HEK293T (cell line): ENCODE measurements at regions not wholly inside any gene's neighbourhood (a gene's known extent, or its start where the extent isn't known, plus 50 kb on each side); places are given as distances from the start of the nearest gene placed in this dataset.

Experiments used
- CTCF ChIA-PET: fragments of 350-600 bp; formaldehyde crosslinking; extraction: SDS; loops from one replicate; lab custom pipeline; 2021; ENCODE audit warnings: antibody characterized with exemption, inconsistent platforms; lab: Yijun Ruan, JAX
- POLR2A ChIA-PET: fragments of 350-600 bp; formaldehyde crosslinking; extraction: SDS; loops from one replicate; lab custom pipeline; 2020; ENCODE audit warnings: antibody characterized with exemption, inconsistent platforms; lab: Yijun Ruan, JAX
- DNase-seq: peaks from one replicate; pipeline ENCODE4 v3.0.0; 2012; ENCODE audit warnings: mixed read lengths; ENCODE audit errors: extremely low spot score
- ARNT ChIP-seq: fragments of 450-650 bp; IDR thresholded peaks from 2 replicates; pipeline ENCODE4 v1.6.1; 2017; ENCODE audit warnings: mild to moderate bottlenecking
- BHLHE40 ChIP-seq: fragments of 450-650 bp; IDR thresholded peaks from 2 replicates; pipeline ENCODE4 v1.6.1; 2016; ENCODE audit warnings: mild to moderate bottlenecking, moderate library complexity, borderline replicate concordance
- CTBP1 ChIP-seq: fragments of 450-650 bp; IDR thresholded peaks from 2 replicates; pipeline ENCODE4 v1.6.1; 2016; ENCODE audit warnings: borderline replicate concordance
- ELF4 ChIP-seq: fragments of 450-650 bp; IDR thresholded peaks from 2 replicates; pipeline ENCODE4 v1.6.1; 2017; ENCODE audit warnings: antibody characterized with exemption
- FOXA1 ChIP-seq: fragments of 450-650 bp; IDR thresholded peaks from 2 replicates; pipeline ENCODE4 v1.6.1; 2016; ENCODE audit warnings: mild to moderate bottlenecking
- FOXK2 ChIP-seq: fragments of 450-650 bp; IDR thresholded peaks from 2 replicates; pipeline ENCODE4 v1.6.1; 2016; ENCODE audit warnings: mild to moderate bottlenecking
- FOXM1 ChIP-seq: fragments of 450-650 bp; IDR thresholded peaks from 2 replicates; pipeline ENCODE4 v1.6.1; 2017; ENCODE audit warnings: mild to moderate bottlenecking, borderline replicate concordance
- HDGF ChIP-seq: fragments of 450-650 bp; IDR thresholded peaks from 2 replicates; pipeline ENCODE4 v1.6.1; 2017; ENCODE audit warnings: antibody characterized with exemption, borderline replicate concordance
- L3MBTL2 ChIP-seq: fragments of 450-650 bp; conservative IDR thresholded peaks from 2 replicates; pipeline ENCODE4 v1.6.1; 2016; ENCODE audit warnings: mild to moderate bottlenecking
- LEF1 ChIP-seq: fragments of 450-650 bp; IDR thresholded peaks from 2 replicates; pipeline ENCODE4 v1.6.1; 2017; ENCODE audit warnings: mild to moderate bottlenecking, borderline replicate concordance
- NFRKB ChIP-seq: fragments of 450-650 bp; IDR thresholded peaks from 2 replicates; pipeline ENCODE4 v1.6.1; 2016; ENCODE audit warnings: mild to moderate bottlenecking, moderate library complexity
- SP1 ChIP-seq: fragments of 450-650 bp; IDR thresholded peaks from 2 replicates; pipeline ENCODE4 v1.6.1; 2017
- SUZ12 ChIP-seq: fragments of 450-650 bp; IDR thresholded peaks from 2 replicates; pipeline ENCODE4 v1.6.1; 2016; ENCODE audit warnings: mild to moderate bottlenecking
- TARDBP ChIP-seq: fragments of 450-650 bp; IDR thresholded peaks from 2 replicates; pipeline ENCODE4 v1.6.1; 2016
- ZNF384 ChIP-seq: fragments of 450-650 bp; IDR thresholded peaks from 2 replicates; pipeline ENCODE4 v1.6.1; 2016
- TF ChIP-seq, protein P1 (sequence below): fragments of 450-650 bp; IDR thresholded peaks from 2 replicates; pipeline ENCODE4 v1.6.1; 2016

DNA sequence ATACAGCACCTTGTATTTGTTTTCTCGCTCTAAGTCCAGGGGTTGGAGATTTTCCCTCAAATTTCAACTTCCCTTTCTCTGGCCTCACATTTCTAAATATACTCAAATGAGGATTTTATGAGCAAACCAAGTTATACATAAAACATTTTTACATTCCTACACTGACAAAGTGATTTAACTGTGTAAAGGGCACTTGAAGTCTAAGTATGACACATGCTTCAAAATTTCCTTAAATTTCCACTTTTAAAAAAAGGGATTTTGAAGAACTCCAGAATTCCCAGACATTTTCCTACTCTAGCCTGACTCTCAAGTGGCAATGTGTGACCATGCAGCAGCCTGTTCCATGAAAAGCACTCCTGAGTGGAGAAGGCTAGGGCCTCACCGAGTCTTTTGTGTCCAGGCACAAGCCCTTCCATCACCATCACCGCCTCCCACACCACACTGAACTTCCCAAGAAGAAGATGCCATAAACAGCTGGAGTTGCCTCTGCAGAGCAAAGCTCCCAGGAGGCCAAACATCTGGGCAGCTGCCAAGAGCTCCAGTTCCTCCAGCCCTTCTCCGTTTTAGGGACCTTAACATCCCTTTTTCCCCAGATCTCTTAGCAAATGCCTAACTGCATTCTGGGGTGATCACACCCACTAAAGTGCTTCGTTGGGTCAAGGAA is 68.9 kb downstream of the NCR2 start:
- POLR2A ChIA-PET: no interaction called here
- CTCF ChIA-PET: no interaction called here
- DNase-seq: no peak
- no peak for TF ChIP-seq SUZ12
- TF ChIP-seq NFRKB: no peak
- TF ChIP-seq, protein P1, sequence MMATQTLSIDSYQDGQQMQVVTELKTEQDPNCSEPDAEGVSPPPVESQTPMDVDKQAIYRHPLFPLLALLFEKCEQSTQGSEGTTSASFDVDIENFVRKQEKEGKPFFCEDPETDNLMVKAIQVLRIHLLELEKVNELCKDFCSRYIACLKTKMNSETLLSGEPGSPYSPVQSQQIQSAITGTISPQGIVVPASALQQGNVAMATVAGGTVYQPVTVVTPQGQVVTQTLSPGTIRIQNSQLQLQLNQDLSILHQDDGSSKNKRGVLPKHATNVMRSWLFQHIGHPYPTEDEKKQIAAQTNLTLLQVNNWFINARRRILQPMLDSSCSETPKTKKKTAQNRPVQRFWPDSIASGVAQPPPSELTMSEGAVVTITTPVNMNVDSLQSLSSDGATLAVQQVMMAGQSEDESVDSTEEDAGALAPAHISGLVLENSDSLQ: no peak
- no peak for TF ChIP-seq LEF1
- no peak for TF ChIP-seq FOXA1
- TF ChIP-seq ARNT: no peak
- no peak for TF ChIP-seq FOXM1
- no peak for TF ChIP-seq BHLHE40

DNA sequence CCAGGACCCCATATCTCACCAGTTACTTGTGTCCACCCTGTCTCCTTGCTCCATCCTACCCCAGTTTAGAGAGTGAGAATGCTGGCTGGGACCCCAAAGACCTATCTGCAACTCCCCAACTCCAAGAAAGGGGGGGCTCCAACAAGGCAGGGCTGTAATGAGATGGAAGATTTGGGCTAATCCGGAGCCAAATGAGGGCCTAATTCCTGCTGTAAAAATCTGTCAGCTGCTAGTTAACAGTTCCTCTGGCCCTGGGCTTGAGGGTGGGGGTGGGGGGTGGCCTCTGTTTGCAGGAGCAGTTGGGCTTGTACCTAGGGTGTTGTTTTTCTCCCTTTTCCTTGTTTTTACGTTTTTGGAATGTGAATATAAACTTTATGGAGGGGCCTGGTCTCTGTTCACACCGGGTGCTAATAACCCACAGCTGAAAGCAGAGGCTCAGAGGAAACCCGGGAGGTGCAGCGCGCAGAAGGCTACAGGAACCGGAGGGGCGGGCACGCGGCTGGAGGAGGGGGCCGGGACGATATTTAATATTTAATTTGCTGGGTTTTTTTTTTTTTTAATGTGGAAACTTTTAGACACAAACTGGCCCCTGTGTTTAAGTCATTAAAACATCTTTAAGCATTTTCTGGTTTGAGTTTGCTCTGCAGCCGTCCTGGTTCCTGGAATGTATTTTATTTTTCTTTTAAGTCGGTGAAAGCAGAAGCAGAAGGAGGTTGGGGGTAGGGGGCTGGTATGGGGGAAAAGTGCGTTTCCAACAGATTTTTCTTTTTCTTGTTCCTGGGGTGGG is 70.7 kb downstream of the NCR2 start:
- no peak for DNase-seq
- POLR2A ChIA-PET: no interaction called here
- TF ChIP-seq FOXK2 (no peak), ZNF384 (no peak), L3MBTL2 (no peak), NFRKB (no peak), SUZ12 (no peak), ARNT (no peak), LEF1 (no peak), BHLHE40 (no peak), FOXM1 (no peak), CTBP1 (no peak), HDGF (no peak), SP1 (no peak)
- TF ChIP-seq, protein P1: no peak
- CTCF ChIA-PET: no interaction called here

DNA sequence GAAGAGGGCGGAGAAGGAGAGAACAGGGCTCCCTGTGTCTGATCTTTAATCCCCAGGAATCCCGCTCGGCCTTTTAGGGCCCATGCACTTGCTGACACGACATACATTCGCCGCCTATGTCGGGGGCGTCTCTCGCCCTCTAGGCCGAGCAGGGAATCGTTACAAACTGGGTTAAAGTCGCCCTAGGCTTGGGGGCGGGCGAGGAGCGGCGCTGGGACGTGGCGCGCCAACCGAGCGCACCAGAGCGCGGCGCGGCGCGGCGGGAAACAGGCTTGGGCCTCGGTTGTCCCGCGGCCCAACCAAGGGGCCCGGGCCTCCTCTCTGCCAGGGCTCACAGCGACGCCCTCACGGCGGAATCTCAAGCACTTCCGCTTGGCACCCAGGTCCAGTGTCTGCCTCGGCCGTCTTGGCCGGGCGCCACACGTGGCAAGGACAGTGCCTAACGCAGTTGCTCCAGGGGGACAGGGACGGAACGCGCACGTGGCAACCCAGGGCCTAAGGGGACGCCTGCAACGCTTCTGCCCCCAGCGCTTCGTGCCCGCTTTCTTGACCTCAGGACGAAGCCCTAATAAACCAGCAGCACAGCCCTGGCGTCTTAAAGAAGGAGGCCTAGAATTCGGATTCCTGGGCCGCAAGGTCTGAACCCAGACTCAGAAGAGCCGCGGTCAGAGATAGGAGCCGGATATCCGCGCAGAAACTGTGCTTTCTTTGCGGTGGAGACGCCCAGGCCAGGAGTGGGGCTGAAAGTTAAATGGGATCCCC is 71.5 kb downstream of the NCR2 start:
- POLR2A ChIA-PET: no interaction called here
- no peak for TF ChIP-seq FOXA1
- TF ChIP-seq SP1: no peak
- no peak for TF ChIP-seq ELF4
- no peak for TF ChIP-seq NFRKB
- no peak for TF ChIP-seq ZNF384
- no peak for TF ChIP-seq ARNT
- no peak for TF ChIP-seq LEF1
- TF ChIP-seq TARDBP: no peak
- TF ChIP-seq CTBP1: no peak
- no peak for TF ChIP-seq BHLHE40
- no peak for DNase-seq
- CTCF ChIA-PET: no interaction called here

DNA sequence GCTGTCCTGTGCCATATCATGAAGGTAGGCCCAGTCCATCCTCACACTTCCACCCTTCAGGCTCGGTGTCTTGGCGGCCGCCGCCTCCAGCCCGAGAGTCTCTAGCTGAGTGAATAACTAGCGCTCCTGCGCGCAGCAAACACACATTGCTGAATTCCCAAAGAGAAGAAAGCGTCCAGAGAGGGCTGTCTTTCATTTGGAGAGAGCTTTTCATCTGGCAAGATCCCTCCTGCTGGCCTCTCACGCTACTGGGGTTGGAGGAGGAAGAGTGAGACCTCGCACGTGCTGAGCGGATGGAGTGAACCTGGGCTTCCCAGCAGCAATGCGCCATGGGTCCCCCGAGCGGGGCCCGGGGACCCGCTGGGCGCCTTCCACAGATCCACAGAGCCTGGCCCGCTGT is 73.2 kb downstream of the NCR2 start:
- CTCF ChIA-PET: interaction anchor here (0.7 kb wide), 1 partner anchor 16 kb away, joined by 3 read pairs; no protein-coding TSS in a partner anchor
- TF ChIP-seq ARNT (no peak), FOXM1 (no peak), ZNF384 (no peak)
- POLR2A ChIA-PET: no interaction called here
- no peak for DNase-seq

DNA sequence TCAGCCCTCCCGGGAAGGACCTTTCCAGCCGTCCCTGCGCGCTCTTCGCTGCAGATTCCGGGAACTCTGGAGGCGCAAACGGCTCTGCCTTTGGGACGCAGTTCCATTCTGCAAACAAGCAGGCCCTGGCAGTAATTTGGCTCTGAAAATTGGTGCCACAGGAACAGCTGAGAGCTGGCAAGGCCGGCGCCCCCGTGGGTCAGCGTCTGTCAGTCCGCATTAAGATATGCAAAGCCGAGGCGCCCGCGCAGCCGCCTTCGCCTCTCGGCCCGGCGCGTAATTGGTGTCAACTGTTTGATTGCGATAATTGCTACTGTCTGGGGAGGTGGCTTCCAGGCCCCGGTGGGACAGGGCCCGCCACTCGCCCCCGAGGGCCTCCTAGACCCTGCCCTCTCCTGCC is 73.6 kb downstream of the NCR2 start:
- ChIA-PET POLR2A (no interaction called here), CTCF (interaction anchor here (0.7 to 1.0 kb wide), 2 partner anchors 16 to 194 kb away, joined by 3 read pairs; no protein-coding TSS in a partner anchor)
- DNase-seq: no peak
- no peak for TF ChIP-seq FOXA1
- no peak for TF ChIP-seq L3MBTL2
- TF ChIP-seq TARDBP: no peak
- no peak for TF ChIP-seq LEF1
- no peak for TF ChIP-seq SUZ12
- TF ChIP-seq SP1: no peak
- no peak for TF ChIP-seq ELF4
- no peak for TF ChIP-seq HDGF
- no peak for TF ChIP-seq ARNT
- TF ChIP-seq ZNF384: no peak
- no peak for TF ChIP-seq CTBP1
- TF ChIP-seq, protein P1: no peak
- no peak for TF ChIP-seq NFRKB
- TF ChIP-seq FOXK2: no peak
- TF ChIP-seq FOXM1: no peak

DNA sequence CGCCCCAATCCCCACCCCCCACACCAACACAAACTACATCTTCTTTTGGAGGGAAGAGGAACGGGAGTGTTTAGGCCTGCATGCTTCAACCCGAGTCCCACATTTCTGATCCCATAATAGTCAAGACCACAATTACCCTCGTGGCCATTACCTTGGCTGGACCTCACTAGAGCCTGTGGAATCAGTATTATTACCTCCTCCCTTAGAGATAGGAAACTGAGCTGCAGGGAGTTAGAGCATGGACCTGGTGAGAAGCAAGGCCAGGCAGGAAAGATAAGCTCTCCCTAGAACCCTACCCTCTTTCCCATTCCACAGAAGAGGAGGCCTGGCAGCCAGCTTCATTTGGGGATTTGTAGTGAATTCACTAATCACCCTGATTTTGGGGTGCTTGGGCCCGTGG is 74.1 kb downstream of the NCR2 start:
- TF ChIP-seq HDGF (no peak), FOXA1 (no peak), LEF1 (no peak), ZNF384 (no peak), BHLHE40 (no peak), FOXM1 (no peak), CTBP1 (no peak), TARDBP (no peak), FOXK2 (no peak), SP1 (no peak), SUZ12 (no peak), ARNT (no peak)
- TF ChIP-seq, protein P1: no peak
- DNase-seq: no peak
- ChIA-PET POLR2A (no interaction called here), CTCF (interaction anchor here (1.0 kb wide), 1 partner anchor 193 kb away, joined by 3 read pairs; no protein-coding TSS in a partner anchor)
